NCI-H146 treated with DMSO at 0.1 percent for 48 hours (cell line): ENCODE measurements at regions not wholly inside any gene's neighbourhood (a gene's known extent, or its start where the extent isn't known, plus 50 kb on each side); places are given as distances from the start of the nearest gene placed in this dataset.
"Not testable (repeated sequence)": the region's sequence is repeated elsewhere in the genome, so short reads cannot be mapped to it uniquely, and the experiment has no call there.

Source experiments
- DNase-seq: peaks from one replicate; lab custom pipeline; 2025; ENCODE audit not compliant: unreplicated experiment; lab: John Stamatoyannopoulos, UW

GRCh38 chr2:61774351-61774750 lies 79.5 kb downstream of the FAM161A start:
- DNase-seq, result no peak

GRCh38 chr2:61771904-61772845 lies 81.7 kb downstream of the FAM161A start:
- DNase-seq, result no peak

GRCh38 chr2:61770746-61771145 lies 83.1 kb downstream of the FAM161A start:
- no peak for DNase-seq

GRCh38 chr2:61770298-61770697 lies 83.6 kb downstream of the FAM161A start:
- no peak for DNase-seq

GRCh38 chr2:61769093-61769675 lies 84.7 kb downstream of the FAM161A start:
- no peak for DNase-seq

GRCh38 chr2:61764035-61764800 lies 89.6 kb downstream of the FAM161A start:
- peak; percentile 93 for DNase-seq

- DNase-seq, result no peak
These were observed 90.2 kb downstream of the FAM161A start for GRCh38 chr2:61763605-61764034.

- DNase-seq, result no peak
These were observed 91.6 kb downstream of the FAM161A start for GRCh38 chr2:61762292-61762691.

GRCh38 chr2:61759718-61760117 lies 94.1 kb downstream of the FAM161A start:
- no peak for DNase-seq

- no peak for DNase-seq
These were observed 94.9 kb downstream of the FAM161A start for GRCh38 chr2:61759005-61759404.

- DNase-seq, result no peak
These were observed 95.7 kb downstream of the FAM161A start for GRCh38 chr2:61758159-61758558.

- DNase-seq, result no peak
These were observed 100.3 kb downstream of the FAM161A start for GRCh38 chr2:61753512-61753911.

GRCh38 chr2:61750624-61751023 lies 103.2 kb downstream of the FAM161A start:
- no peak for DNase-seq

GRCh38 chr2:61742955-61743354 lies 110.9 kb downstream of the FAM161A start:
- no peak for DNase-seq

- DNase-seq, result no peak
These were observed 116.0 kb downstream of the FAM161A start for GRCh38 chr2:61737841-61738240.

- DNase-seq, result no peak
These were observed 116.9 kb downstream of the FAM161A start for GRCh38 chr2:61736953-61737352.

- DNase-seq, result no peak
These were observed 120.3 kb downstream of the FAM161A start for GRCh38 chr2:61733563-61733962.

GRCh38 chr2:61732787-61733186 lies 121.1 kb downstream of the FAM161A start:
- no peak for DNase-seq

GRCh38 chr2:61727746-61728145 lies 126.1 kb downstream of the FAM161A start:
- no peak for DNase-seq

GRCh38 chr2:61726456-61727209 lies 127.2 kb downstream of the FAM161A start:
- no peak for DNase-seq

GRCh38 chr2:61723364-61723763 lies 130.5 kb downstream of the FAM161A start:
- DNase-seq, result not testable (repeated sequence)
